ENCODE measurements at regions not wholly inside any gene's neighbourhood (a gene's known extent, or its start where the extent isn't known, plus 50 kb on each side); places are given as distances from the start of the nearest gene placed in this dataset.

DNA sequence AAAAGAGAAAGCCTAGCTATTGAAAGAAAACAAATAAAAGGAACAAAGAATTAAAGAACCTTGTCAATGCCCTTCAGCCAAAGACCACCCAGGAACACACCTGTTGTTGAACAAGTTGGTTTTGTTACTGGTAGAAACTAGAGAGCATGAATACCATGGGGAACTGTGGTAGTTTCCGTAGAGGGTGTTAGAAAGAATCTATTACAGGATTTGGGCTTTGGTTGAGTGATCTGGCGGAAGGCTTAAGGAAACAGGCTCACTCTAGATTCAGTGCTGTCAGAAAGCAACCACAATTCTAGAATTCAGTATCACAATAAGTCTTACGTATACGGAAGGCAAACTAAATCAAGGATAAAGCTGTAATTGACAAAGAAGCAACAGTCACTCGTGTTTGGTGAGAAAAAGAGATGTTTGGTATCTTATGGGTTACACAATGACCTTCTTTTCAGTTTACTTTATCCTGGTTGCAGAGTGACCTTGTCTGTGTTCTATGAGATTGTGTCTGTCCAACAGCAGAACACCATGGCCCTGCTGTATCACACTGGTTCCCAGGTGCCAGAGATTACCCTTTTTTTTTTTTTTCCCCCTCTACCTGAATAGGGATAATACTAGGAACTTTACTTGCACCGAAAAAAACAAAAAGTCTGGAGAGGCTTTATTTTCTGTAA, 265.9 kb downstream of the SHQ1 start:
- H3K36me3 ChIP-seq (ENCODE audit: insufficient read depth, low read length) = no peaks in the 10 kb centered on the region
- peaks cover 20% of the 10 kb centered on the region for H3K4me1 ChIP-seq (ENCODE audit: insufficient read depth, low read length)
- H3K9me3 ChIP-seq (ENCODE audit: control insufficient read depth, insufficient read depth, low read length) = no peaks in the 10 kb centered on the region
- no peak overlapping the region for H3K9ac ChIP-seq (ENCODE audit: low read depth, low read length)

GRCh38 chr3:72580900-72581299, 267.3 kb downstream of the SHQ1 start:
- Histone ChIP-seq H3K9me3 (ENCODE audit: control insufficient read depth, insufficient read depth, low read length) (no peaks in the 10 kb centered on the region), H3K4me1 (ENCODE audit: insufficient read depth, low read length) (peaks cover 17% of the 10 kb centered on the region), H3K36me3 (ENCODE audit: insufficient read depth, low read length) (no peaks in the 10 kb centered on the region), H3K9ac (ENCODE audit: low read depth, low read length) (no peak overlapping the region)

GRCh38 chr3:72580246-72580756, 267.9 kb downstream of the SHQ1 start:
- no peaks in the 10 kb centered on the region for H3K36me3 ChIP-seq (ENCODE audit: insufficient read depth, low read length)
- H3K9me3 ChIP-seq (ENCODE audit: control insufficient read depth, insufficient read depth, low read length) = no peaks in the 10 kb centered on the region
- no peak overlapping the region for H3K9ac ChIP-seq (ENCODE audit: low read depth, low read length)
- peaks cover 17% of the 10 kb centered on the region for H3K4me1 ChIP-seq (ENCODE audit: insufficient read depth, low read length)

DNA sequence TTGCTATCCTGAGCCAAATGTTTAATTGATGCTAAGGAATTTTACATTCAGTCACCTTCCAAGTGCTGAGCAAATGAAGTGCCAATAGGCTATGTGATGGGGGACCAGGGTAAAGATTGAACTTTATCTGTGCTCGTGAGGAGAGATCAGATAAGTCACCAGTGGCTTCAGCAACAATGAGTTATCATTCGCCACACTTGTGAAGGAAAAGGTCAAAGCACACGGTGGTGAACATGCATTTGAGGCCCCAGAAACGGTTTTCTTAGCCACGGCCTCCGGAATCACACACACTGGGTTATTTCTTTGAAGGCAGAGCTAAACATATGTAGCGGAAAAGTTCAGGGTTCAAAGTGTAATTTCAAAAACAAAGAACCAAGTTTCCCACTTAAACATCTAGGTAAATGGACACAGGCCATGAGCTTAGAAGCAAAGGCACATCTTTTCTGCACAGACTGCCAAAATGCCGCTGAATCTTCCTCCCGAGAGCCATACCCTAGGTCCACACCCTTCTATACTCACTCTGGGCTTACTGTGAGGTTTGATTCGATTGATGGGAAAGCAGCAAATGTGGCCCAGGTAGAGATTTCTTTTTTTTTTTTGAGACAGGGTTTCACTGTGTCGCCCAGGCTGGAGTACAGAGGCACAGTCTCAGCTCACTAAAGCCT, 268.5 kb downstream of the SHQ1 start:
- Histone ChIP-seq H3K9me3 (ENCODE audit: control insufficient read depth, insufficient read depth, low read length) (no peaks in the 10 kb centered on the region), H3K36me3 (ENCODE audit: insufficient read depth, low read length) (no peaks in the 10 kb centered on the region), H3K9ac (ENCODE audit: low read depth, low read length) (no peak overlapping the region), H3K4me1 (ENCODE audit: insufficient read depth, low read length) (peaks cover 17% of the 10 kb centered on the region)

GRCh38 chr3:72579191-72579580, 269.1 kb downstream of the SHQ1 start:
- Histone ChIP-seq H3K36me3 (ENCODE audit: insufficient read depth, low read length) (no peaks in the 10 kb centered on the region), H3K9ac (ENCODE audit: low read depth, low read length) (no peak overlapping the region), H3K9me3 (ENCODE audit: control insufficient read depth, insufficient read depth, low read length) (no peaks in the 10 kb centered on the region), H3K4me1 (ENCODE audit: insufficient read depth, low read length) (peaks cover 17% of the 10 kb centered on the region)

- Histone ChIP-seq H3K9ac (ENCODE audit: low read depth, low read length) (no peak overlapping the region), H3K9me3 (ENCODE audit: control insufficient read depth, insufficient read depth, low read length) (no peaks in the 10 kb centered on the region), H3K36me3 (ENCODE audit: insufficient read depth, low read length) (no peaks in the 10 kb centered on the region), H3K4me1 (ENCODE audit: insufficient read depth, low read length) (peaks cover 16% of the 10 kb centered on the region; the same call in 1 of the 2 replicates)
Measured at GRCh38 chr3:72577190-72577589, 271.1 kb downstream of the SHQ1 start.

- peaks cover 15% of the 10 kb centered on the region for H3K4me1 ChIP-seq (ENCODE audit: insufficient read depth, low read length)
- H3K9me3 ChIP-seq (ENCODE audit: control insufficient read depth, insufficient read depth, low read length) = no peaks in the 10 kb centered on the region
- H3K9ac ChIP-seq (ENCODE audit: low read depth, low read length) = no peak overlapping the region
- H3K36me3 ChIP-seq (ENCODE audit: insufficient read depth, low read length) = no peaks in the 10 kb centered on the region
Measured at GRCh38 chr3:72576563-72576962, 271.7 kb downstream of the SHQ1 start.

- H3K4me1 ChIP-seq (ENCODE audit: insufficient read depth, low read length) = peaks cover 10% of the 10 kb centered on the region
- H3K36me3 ChIP-seq (ENCODE audit: insufficient read depth, low read length) = no peaks in the 10 kb centered on the region
- no peak overlapping the region for H3K9ac ChIP-seq (ENCODE audit: low read depth, low read length)
- no peaks in the 10 kb centered on the region for H3K9me3 ChIP-seq (ENCODE audit: control insufficient read depth, insufficient read depth, low read length)
Measured at GRCh38 chr3:72574144-72574543, 274.1 kb downstream of the SHQ1 start.

DNA sequence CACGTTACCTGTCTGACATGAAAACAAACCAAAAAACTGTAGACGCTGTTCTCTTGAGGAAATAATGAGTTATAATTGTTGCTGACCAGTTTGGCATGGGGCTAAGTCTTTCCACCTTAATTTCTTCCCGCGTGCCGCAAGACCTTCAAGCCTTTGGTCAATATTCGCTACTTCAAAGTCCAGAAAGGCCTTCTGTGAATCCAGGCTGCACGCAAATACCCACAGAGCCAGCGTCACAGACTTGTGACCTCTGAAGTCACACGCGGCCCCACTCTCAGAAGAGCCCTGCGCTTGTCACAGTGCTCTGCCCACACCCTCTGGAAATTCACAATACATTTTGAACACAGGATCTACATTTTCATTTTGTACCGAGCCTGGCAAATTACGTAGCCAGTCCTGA, 275.2 kb downstream of the SHQ1 start:
- H3K9me3 ChIP-seq (ENCODE audit: control insufficient read depth, insufficient read depth, low read length) = no peaks in the 10 kb centered on the region
- no peaks in the 10 kb centered on the region for H3K36me3 ChIP-seq (ENCODE audit: insufficient read depth, low read length)
- H3K4me1 ChIP-seq (ENCODE audit: insufficient read depth, low read length) = peaks cover 10% of the 10 kb centered on the region
- H3K9ac ChIP-seq (ENCODE audit: low read depth, low read length) = no peak overlapping the region

GRCh38 chr3:72572489-72573007, 275.7 kb downstream of the SHQ1 start:
- no peaks in the 10 kb centered on the region for H3K9me3 ChIP-seq (ENCODE audit: control insufficient read depth, insufficient read depth, low read length)
- no peak overlapping the region for H3K9ac ChIP-seq (ENCODE audit: low read depth, low read length)
- H3K36me3 ChIP-seq (ENCODE audit: insufficient read depth, low read length) = no peaks in the 10 kb centered on the region
- peaks cover 10% of the 10 kb centered on the region for H3K4me1 ChIP-seq (ENCODE audit: insufficient read depth, low read length)

DNA sequence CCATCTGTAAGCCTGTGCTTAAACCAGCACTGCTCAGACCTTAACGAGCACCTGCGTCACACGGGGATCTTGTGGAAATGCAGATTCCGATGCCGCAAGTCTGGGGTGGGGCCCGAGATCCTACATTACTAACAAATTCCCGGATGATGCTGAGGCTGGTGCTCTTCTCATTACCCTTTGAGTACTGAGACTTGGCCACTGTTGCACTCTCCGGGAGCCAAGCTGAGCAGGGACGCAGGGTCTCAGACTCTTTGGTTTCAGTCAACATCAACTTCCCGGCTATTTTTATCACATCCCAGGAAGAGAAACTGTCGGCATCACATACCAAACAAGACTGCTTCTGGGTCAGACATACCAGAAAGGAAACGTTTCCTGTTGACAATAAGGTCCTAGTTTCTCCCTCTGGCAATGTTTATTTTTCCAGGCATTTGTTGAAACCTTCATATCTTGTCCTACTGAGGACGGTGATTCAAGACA, 276.6 kb downstream of the SHQ1 start:
- Histone ChIP-seq H3K9me3 (ENCODE audit: control insufficient read depth, insufficient read depth, low read length) (no peaks in the 10 kb centered on the region), H3K4me1 (ENCODE audit: insufficient read depth, low read length) (peaks cover 10% of the 10 kb centered on the region), H3K36me3 (ENCODE audit: insufficient read depth, low read length) (no peaks in the 10 kb centered on the region), H3K9ac (ENCODE audit: low read depth, low read length) (no peak overlapping the region)

GRCh38 chr3:72571052-72571451, 277.2 kb downstream of the SHQ1 start:
- H3K9ac ChIP-seq (ENCODE audit: low read depth, low read length) = no peak overlapping the region
- H3K4me1 ChIP-seq (ENCODE audit: insufficient read depth, low read length) = peaks cover 10% of the 10 kb centered on the region
- no peaks in the 10 kb centered on the region for H3K9me3 ChIP-seq (ENCODE audit: control insufficient read depth, insufficient read depth, low read length)
- no peaks in the 10 kb centered on the region for H3K36me3 ChIP-seq (ENCODE audit: insufficient read depth, low read length)

DNA sequence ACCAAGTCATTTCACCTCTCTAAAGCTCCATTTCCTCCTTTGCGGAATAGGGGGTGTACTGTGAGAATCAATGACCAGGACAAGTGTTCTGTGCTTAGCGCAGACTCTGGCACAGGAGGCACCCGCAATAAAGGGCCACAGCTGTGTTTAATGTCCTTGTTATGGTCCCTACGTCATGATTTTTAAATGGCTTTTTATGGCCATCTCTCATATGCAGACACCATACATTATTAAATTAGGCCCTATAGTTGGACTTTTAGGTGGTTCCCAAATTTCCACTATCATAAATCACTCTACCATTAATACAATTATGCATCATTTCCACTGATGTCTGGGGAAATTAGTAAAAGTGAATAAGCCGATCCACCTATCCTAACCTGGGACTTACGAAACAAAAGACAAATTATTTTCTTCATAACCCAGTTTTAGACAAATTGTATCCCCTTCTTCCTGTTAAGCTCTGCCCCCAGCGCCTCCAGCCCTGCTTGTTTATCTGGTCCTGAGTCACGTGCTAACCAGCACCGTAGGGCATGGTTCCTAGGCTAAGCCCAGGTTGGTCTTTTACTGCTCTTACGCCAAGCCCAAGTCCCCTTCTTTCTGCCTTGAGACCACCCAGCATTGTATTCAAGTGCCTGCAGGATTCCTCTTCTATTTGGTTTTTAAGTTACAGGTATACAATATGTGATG, 278.3 kb downstream of the SHQ1 start:
- Histone ChIP-seq H3K4me1 (ENCODE audit: insufficient read depth, low read length) (peaks cover 18% of the 10 kb centered on the region), H3K9ac (ENCODE audit: low read depth, low read length) (no peak overlapping the region), H3K9me3 (ENCODE audit: control insufficient read depth, insufficient read depth, low read length) (no peaks in the 10 kb centered on the region), H3K36me3 (ENCODE audit: insufficient read depth, low read length) (no peaks in the 10 kb centered on the region)

- no peaks in the 10 kb centered on the region for H3K36me3 ChIP-seq (ENCODE audit: insufficient read depth, low read length)
- H3K4me1 ChIP-seq (ENCODE audit: insufficient read depth, low read length) = peaks cover 18% of the 10 kb centered on the region
- H3K9ac ChIP-seq (ENCODE audit: low read depth, low read length) = no peak overlapping the region
Measured at GRCh38 chr3:72568083-72568482, 280.2 kb downstream of the SHQ1 start.

More at GRCh38 chr3:72568083-72568482, 280.2 kb downstream of the SHQ1 start:
- no peaks in the 10 kb centered on the region for H3K9me3 ChIP-seq (ENCODE audit: control insufficient read depth, insufficient read depth, low read length)
